HG02610 (cell line): ENCODE measurements at regions not wholly inside any gene's neighbourhood (a gene's known extent, or its start where the extent isn't known, plus 50 kb on each side); places are given as distances from the start of the nearest gene placed in this dataset.

ENCODE experiments used
- ATAC-seq: cut with Tn5 transposase; IDR thresholded peaks from one replicate; pipeline ENCODE4 v1.9.1; 2021; ENCODE audit warnings: mild to moderate bottlenecking, moderate library complexity; ENCODE audit not compliant: unreplicated experiment

GRCh38 chr1:56229186-56229585 is 350.2 kb downstream of the PLPP3 start:
- no peak for ATAC-seq

GRCh38 chr1:56227886-56228285 is 351.5 kb downstream of the PLPP3 start:
- no peak for ATAC-seq

GRCh38 chr1:56227401-56227800 is 352.0 kb downstream of the PLPP3 start:
- ATAC-seq: no peak

GRCh38 chr1:56225964-56226815 is 353.2 kb downstream of the PLPP3 start:
- no peak for ATAC-seq

GRCh38 chr1:56223968-56224367 is 355.4 kb downstream of the PLPP3 start:
- no peak for ATAC-seq

GRCh38 chr1:56222914-56223540 is 356.3 kb downstream of the PLPP3 start:
- no peak for ATAC-seq

GRCh38 chr1:56220021-56220420 is 359.3 kb downstream of the PLPP3 start:
- ATAC-seq: no peak

GRCh38 chr1:56218023-56218422 is 361.3 kb downstream of the PLPP3 start:
- no peak for ATAC-seq

GRCh38 chr1:56216218-56216617 is 363.1 kb downstream of the PLPP3 start:
- no peak for ATAC-seq

- ATAC-seq: no peak
Measured at GRCh38 chr1:56215771-56216170, 363.6 kb downstream of the PLPP3 start.

- no peak for ATAC-seq
Measured at GRCh38 chr1:56215086-56215485, 364.3 kb downstream of the PLPP3 start.

- no peak for ATAC-seq
Measured at GRCh38 chr1:56213068-56213467, 366.3 kb downstream of the PLPP3 start.

- ATAC-seq: no peak
Measured at GRCh38 chr1:56212143-56212542, 367.2 kb downstream of the PLPP3 start.

- ATAC-seq: no peak
Measured at GRCh38 chr1:56206391-56206790, 373.0 kb downstream of the PLPP3 start.

GRCh38 chr1:56204206-56204605 is 375.2 kb downstream of the PLPP3 start:
- ATAC-seq: no peak

GRCh38 chr1:56202796-56203492 is 376.4 kb downstream of the PLPP3 start:
- no peak for ATAC-seq

- ATAC-seq: no peak
Measured at GRCh38 chr1:56202186-56202585, 377.2 kb downstream of the PLPP3 start.

- no peak for ATAC-seq
Measured at GRCh38 chr1:56200896-56201295, 378.5 kb downstream of the PLPP3 start.

- ATAC-seq: no peak
Measured at GRCh38 chr1:56200442-56200841, 378.9 kb downstream of the PLPP3 start.

- ATAC-seq: no peak
Measured at GRCh38 chr1:56199956-56200355, 379.4 kb downstream of the PLPP3 start.

GRCh38 chr1:56199061-56199460 is 380.3 kb downstream of the PLPP3 start:
- no peak for ATAC-seq

- ATAC-seq: no peak
Measured at GRCh38 chr1:56197946-56198345, 381.4 kb downstream of the PLPP3 start.
